GM21786 (cell line): ENCODE measurements at regions not wholly inside any gene's neighbourhood (a gene's known extent, or its start where the extent isn't known, plus 50 kb on each side); places are given as distances from the start of the nearest gene placed in this dataset.
"Not testable (repeated sequence)": the region's sequence is repeated elsewhere in the genome, so short reads cannot be mapped to it uniquely, and the experiment has no call there.

Experiments
- ATAC-seq: cut with Tn5 transposase; IDR thresholded peaks from one replicate; pipeline ENCODE4 v1.9.1; 2021; ENCODE audit not compliant: unreplicated experiment

GRCh38 chr2:149686136-149687051 is 98.8 kb upstream of the MMADHC start:
- ATAC-seq, result no peak

GRCh38 chr2:149685401-149685800 is 97.8 kb upstream of the MMADHC start:
- ATAC-seq, result not testable (repeated sequence)

GRCh38 chr2:149679286-149679685 is 91.7 kb upstream of the MMADHC start:
- no peak for ATAC-seq

- ATAC-seq, result no peak
Observed at GRCh38 chr2:149677416-149677815, 89.8 kb upstream of the MMADHC start.

- ATAC-seq, result no peak
Observed at GRCh38 chr2:149670086-149670485, 82.5 kb upstream of the MMADHC start.

GRCh38 chr2:149666809-149667320 is 79.3 kb upstream of the MMADHC start:
- ATAC-seq, result no peak

GRCh38 chr2:149664896-149665295 is 77.3 kb upstream of the MMADHC start:
- ATAC-seq, result no peak

GRCh38 chr2:149662556-149662955 is 75.0 kb upstream of the MMADHC start:
- ATAC-seq, result no peak

- no peak for ATAC-seq
Observed at GRCh38 chr2:149661844-149662243, 74.3 kb upstream of the MMADHC start.

GRCh38 chr2:149658553-149658952 is 71.0 kb upstream of the MMADHC start:
- no peak for ATAC-seq

GRCh38 chr2:149657401-149658040 is 69.9 kb upstream of the MMADHC start:
- no peak for ATAC-seq

GRCh38 chr2:149656996-149657395 is 69.4 kb upstream of the MMADHC start:
- ATAC-seq, result no peak

GRCh38 chr2:149653831-149654445 is 66.4 kb upstream of the MMADHC start:
- ATAC-seq, result no peak

GRCh38 chr2:149652926-149653325 is 65.4 kb upstream of the MMADHC start:
- ATAC-seq, result no peak

GRCh38 chr2:149652526-149652925 is 65.0 kb upstream of the MMADHC start:
- ATAC-seq, result no peak

- ATAC-seq, result no peak
Observed at GRCh38 chr2:149651229-149651628, 63.7 kb upstream of the MMADHC start.

- no peak for ATAC-seq
Observed at GRCh38 chr2:149650006-149650405, 62.4 kb upstream of the MMADHC start.

- ATAC-seq, result no peak
Observed at GRCh38 chr2:149648282-149649030, 60.9 kb upstream of the MMADHC start.

- no peak for ATAC-seq
Observed at GRCh38 chr2:149645391-149645790, 57.8 kb upstream of the MMADHC start.
